Loucy (cell line): ENCODE measurements at regions not wholly inside any gene's neighbourhood (a gene's known extent, or its start where the extent isn't known, plus 50 kb on each side); places are given as distances from the start of the nearest gene placed in this dataset.

Experiments
- H2AFZ ChIP-seq: fragments of 200-600 bp; sonication (generic); 2 replicates; pipeline ENCODE4 v1.6.0; 2016; ENCODE audit warnings: antibody characterized with exemption, mild to moderate bottlenecking, low read length, moderate library complexity
- H3F3A ChIP-seq: fragments of 200-600 bp; 2 replicates; pipeline ENCODE4 v1.6.0; 2016; ENCODE audit warnings: antibody characterized with exemption, low read depth, mild to moderate bottlenecking
- H3K27me3 ChIP-seq: fragments of 200-600 bp; sonication (generic); 2 replicates; pipeline ENCODE4 v1.6.1; 2014; ENCODE audit warnings: low read length, mild to moderate bottlenecking; ENCODE audit not compliant: insufficient read depth, poor library complexity, severe bottlenecking
- H3K36me3 ChIP-seq: fragments of 200-600 bp; sonication (generic); 2 replicates; pipeline ENCODE4 v1.6.1; 2016; ENCODE audit warnings: low read length; ENCODE audit not compliant: insufficient read depth
- H3K4me1 ChIP-seq: fragments of 200-600 bp; sonication (generic); 2 replicates; pipeline ENCODE4 v1.5.1; 2014; ENCODE audit warnings: low read length, mild to moderate bottlenecking; ENCODE audit not compliant: insufficient read depth, poor library complexity, severe bottlenecking
- H3K4me2 ChIP-seq: fragments of 200-600 bp; sonication (generic); 2 replicates; pipeline ENCODE4 v1.6.0; 2014; ENCODE audit warnings: antibody characterized with exemption, low read length, low read depth, mild to moderate bottlenecking; ENCODE audit not compliant: poor library complexity, severe bottlenecking
- H3K4me3 ChIP-seq: fragments of 200-600 bp; sonication (generic); 2 replicates; pipeline ENCODE4 v1.5.1; 2014; ENCODE audit warnings: low read length, mild to moderate bottlenecking, mixed read lengths; ENCODE audit not compliant: poor library complexity, severe bottlenecking
- H3K79me2 ChIP-seq: fragments of 200-600 bp; sonication (generic); 2 replicates; pipeline ENCODE4 v1.6.1; 2014; ENCODE audit warnings: low read length; ENCODE audit not compliant: insufficient read depth
- H3K9ac ChIP-seq: fragments of 200-600 bp; sonication (generic); 2 replicates; pipeline ENCODE4 v1.6.0; 2014; ENCODE audit warnings: mild to moderate bottlenecking, low read depth, low read length, moderate library complexity; ENCODE audit not compliant: poor library complexity, severe bottlenecking
- H3K9me2 ChIP-seq: fragments of 200-600 bp; sonication (generic); replicated peaks from 2 replicates; pipeline ENCODE4 v1.6.1; 2016; ENCODE audit warnings: low read depth, low read length, mixed read lengths
- H3K9me3 ChIP-seq: fragments of 200-600 bp; sonication (generic); 2 replicates; pipeline ENCODE4 v1.6.1; 2014; ENCODE audit warnings: mild to moderate bottlenecking, antibody characterized with exemption, low read length, low read depth; ENCODE audit not compliant: insufficient read depth
- H4K20me1 ChIP-seq: fragments of 200-600 bp; sonication (generic); 2 replicates; pipeline ENCODE4 v1.6.0; 2014; ENCODE audit warnings: antibody characterized with exemption, low read length, mild to moderate bottlenecking; ENCODE audit not compliant: insufficient read depth, poor library complexity, severe bottlenecking
- CTCF ChIP-seq: fragments of 200-600 bp; sonication (generic); conservative IDR thresholded peaks from 2 replicates; pipeline ENCODE4 v1.5.1; 2014; ENCODE audit warnings: mild to moderate bottlenecking, antibody characterized with exemption, low read length
- EZH2phosphoT487 ChIP-seq: fragments of 200-600 bp; IDR thresholded peaks from 2 replicates; pipeline ENCODE4 v1.6.1; 2018; ENCODE audit warnings: antibody characterized with exemption, mild to moderate bottlenecking, moderate library complexity, borderline replicate concordance

GRCh38 chr3:64848822-64849221 is 161.0 kb upstream of the ADAMTS9 start:
- Histone ChIP-seq H2AFZ (no peak overlapping the region), H3K4me1 (no peaks in the 10 kb centered on the region), H4K20me1 (no peaks in the 10 kb centered on the region), H3K4me2 (no peak overlapping the region), H3K9me2 (no peaks in the 10 kb centered on the region), H3K27me3 (no peaks in the 10 kb centered on the region), H3F3A (no peaks in the 10 kb centered on the region), H3K79me2 (no peaks in the 10 kb centered on the region), H3K36me3 (no peaks in the 10 kb centered on the region), H3K9ac (no peak overlapping the region), H3K9me3 (no peaks in the 10 kb centered on the region), H3K4me3 (no peak overlapping the region)
- TF ChIP-seq CTCF (no peak), EZH2phosphoT487 (no peak)

DNA sequence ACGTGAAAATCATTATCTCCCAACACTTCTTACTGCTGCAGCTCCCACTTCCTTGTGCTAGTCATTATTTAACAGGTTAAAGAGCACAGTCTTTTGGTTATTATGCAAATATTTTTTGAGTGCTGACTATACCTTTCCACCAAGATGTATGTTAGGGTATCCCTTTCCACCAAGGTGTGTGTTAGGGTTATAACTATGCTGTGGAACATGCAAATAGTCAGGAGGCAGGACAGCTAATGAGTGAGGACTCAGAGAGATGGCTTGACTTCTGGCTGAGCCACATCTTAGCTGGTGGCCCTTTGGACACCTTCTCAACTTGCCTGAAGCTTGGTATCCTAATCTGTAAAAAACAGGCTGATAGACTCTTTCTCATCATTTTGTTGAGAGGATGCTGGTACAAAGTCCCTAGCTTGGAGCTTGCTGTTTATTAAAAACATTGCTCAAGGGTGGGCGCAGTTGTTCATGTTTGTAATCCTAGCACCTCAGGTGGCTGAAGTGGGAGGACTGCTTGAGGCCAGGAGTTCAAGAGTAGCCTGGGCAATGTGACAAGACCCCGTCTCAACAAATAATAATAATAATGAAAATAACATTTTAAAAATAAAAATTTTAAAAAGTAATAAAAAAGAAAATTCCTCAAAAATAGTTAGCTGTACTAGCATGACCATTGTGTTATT is 160.5 kb upstream of the ADAMTS9 start:
- Histone ChIP-seq H3K9me2 (no peaks in the 10 kb centered on the region), H3K36me3 (no peaks in the 10 kb centered on the region), H3K27me3 (no peaks in the 10 kb centered on the region), H3K79me2 (no peaks in the 10 kb centered on the region), H3K9ac (no peak overlapping the region), H4K20me1 (no peaks in the 10 kb centered on the region), H3K9me3 (no peaks in the 10 kb centered on the region), H3F3A (no peaks in the 10 kb centered on the region), H3K4me2 (no peak overlapping the region), H3K4me1 (no peaks in the 10 kb centered on the region), H2AFZ (no peak overlapping the region), H3K4me3 (no peak overlapping the region)
- TF ChIP-seq CTCF (no peak), EZH2phosphoT487 (no peak)

- Histone ChIP-seq H3K4me3 (no peak overlapping the region), H4K20me1 (no peaks in the 10 kb centered on the region), H3F3A (no peaks in the 10 kb centered on the region), H3K79me2 (no peaks in the 10 kb centered on the region), H3K27me3 (no peaks in the 10 kb centered on the region), H3K4me1 (no peaks in the 10 kb centered on the region), H3K9me3 (no peaks in the 10 kb centered on the region), H3K36me3 (no peaks in the 10 kb centered on the region), H2AFZ (no peak overlapping the region), H3K9me2 (no peaks in the 10 kb centered on the region), H3K9ac (no peak overlapping the region), H3K4me2 (no peak overlapping the region)
- TF ChIP-seq EZH2phosphoT487, result no peak
- no peak for TF ChIP-seq CTCF
These were observed 156.8 kb upstream of the ADAMTS9 start for GRCh38 chr3:64844558-64844957.
